IPS DF 4.7 (cell line): ENCODE measurements at regions not wholly inside any gene's neighbourhood (a gene's known extent, or its start where the extent isn't known, plus 50 kb on each side); places are given as distances from the start of the nearest gene placed in this dataset.

ENCODE experiments used
- DNase-seq: peaks from one replicate; pipeline ENCODE4 v3.0.0-alpha.2; 2013; ENCODE audit warnings: low spot score; ENCODE audit errors: extremely low read depth

- DNase-seq = no peak
Observed at GRCh38 chr6:142679907-142680700, 264.9 kb downstream of the HIVEP2 start.

DNA sequence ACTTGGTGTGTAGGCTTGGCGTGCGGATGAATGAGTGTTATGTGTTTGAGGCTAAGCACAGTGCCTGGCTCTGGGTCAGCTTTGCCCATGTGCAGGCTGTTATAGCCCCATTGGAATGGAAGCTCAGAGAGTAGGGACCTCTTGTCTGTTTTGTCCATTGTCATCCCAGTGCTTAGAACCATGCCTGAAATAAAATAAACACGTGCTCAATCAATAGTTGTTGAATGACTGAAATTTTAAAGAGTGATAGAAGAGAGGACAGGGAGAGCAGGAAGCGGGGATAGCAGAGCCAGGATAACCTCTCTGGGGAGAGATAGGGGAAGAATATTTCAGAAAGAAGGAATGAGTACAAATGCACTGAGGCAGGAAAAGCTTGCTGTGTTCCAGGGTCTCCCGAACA lies 263.9 kb downstream of the HIVEP2 start:
- DNase-seq = no peak

DNA sequence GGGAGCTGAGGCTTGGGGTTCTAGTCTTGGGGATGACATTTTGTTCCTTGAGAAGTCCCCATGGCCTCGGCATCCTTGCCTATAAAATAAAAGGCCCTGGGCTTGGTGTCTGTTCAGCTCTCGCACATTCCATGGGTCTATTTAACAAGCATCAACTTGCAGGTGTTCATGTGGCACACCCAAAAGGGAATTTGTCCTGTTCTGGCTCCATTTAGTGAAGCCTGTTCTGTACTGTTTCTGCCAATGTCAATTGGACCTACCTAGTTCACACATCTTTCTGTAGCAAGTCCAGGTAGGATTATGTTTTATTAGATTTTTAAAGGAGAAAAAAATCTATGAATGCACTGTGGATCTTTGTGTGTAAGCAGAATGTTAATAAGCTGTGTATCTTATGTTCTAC lies 262.0 kb downstream of the HIVEP2 start:
- no peak for DNase-seq

- DNase-seq = no peak
Observed at GRCh38 chr6:142683714-142684141, 261.2 kb downstream of the HIVEP2 start.

GRCh38 chr6:142684371-142684770 lies 260.6 kb downstream of the HIVEP2 start:
- no peak for DNase-seq

DNA sequence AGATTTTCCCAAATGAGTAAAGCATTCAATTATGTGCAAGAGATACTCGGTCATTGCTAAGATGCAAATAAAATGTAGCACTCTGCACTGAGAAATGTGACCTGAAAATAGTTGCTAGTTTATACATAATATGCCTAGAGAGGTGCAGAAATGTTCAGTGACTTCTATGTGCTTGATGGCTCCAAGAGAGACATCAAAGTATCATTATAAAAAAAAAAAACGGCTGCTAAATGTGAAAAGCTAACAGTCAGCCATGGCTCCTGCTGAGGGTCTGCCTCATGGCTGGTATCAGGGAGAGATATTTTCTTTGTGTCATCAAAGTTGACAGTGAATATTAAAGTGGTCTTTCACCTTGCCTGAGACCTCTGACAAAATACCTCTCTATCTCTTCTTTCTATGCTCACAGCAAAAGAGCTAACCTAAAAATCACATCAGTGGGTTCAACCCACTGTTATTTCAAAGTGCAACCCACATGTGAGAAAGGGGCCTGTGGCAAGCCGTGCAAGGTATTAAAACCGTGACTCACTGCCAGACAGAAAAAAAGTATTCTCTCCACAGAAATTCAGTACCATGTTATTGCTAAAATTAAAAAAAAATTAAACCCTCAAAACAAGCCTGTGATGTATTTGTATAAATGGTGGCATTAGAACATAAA lies 259.0 kb downstream of the HIVEP2 start:
- DNase-seq = no peak

- DNase-seq = no peak
Observed at GRCh38 chr6:142686507-142686887, 258.5 kb downstream of the HIVEP2 start.

DNA sequence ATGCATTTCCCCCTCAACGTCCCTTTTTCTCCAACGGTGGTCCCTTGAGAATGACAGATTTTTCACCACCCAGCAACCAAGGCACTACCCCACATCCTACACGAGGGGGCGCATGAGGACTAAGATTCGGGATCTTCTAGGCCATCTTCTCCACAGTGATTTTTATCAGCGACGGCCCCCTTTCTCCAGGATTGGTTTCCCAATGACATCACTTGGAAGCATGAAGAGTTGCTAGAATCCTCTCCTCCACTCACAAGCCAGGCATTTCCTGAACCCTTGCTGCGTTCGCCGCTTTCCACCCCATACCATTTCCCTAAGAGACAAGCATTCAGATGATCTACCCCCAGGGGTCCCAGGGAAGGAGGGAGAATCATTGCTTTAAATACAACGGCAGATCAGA lies 252.0 kb downstream of the HIVEP2 start:
- DNase-seq = peak; percentile 62

GRCh38 chr6:142693441-142693840 lies 251.5 kb downstream of the HIVEP2 start:
- no peak for DNase-seq

- DNase-seq = no peak
Observed at GRCh38 chr6:142694054-142694453, 250.9 kb downstream of the HIVEP2 start.

DNA sequence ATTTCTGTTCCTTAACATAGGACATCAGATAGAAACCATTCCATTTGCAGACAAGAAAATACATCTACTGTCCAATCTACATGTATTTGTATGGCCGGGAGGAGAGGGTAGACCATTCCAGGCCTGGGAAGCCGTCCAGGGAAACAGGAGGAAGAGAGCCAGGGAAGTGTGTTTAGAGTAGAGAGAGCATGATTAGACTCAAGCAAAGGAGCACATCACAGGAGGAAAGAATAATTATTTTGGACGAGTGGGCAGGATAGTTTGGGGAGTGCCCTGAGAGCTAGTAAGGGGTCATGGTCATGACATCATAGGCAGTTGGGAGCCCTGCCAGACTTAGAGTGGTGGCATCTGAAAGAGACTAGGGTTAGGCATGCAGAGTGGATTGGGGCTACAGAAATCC lies 250.0 kb downstream of the HIVEP2 start:
- DNase-seq = no peak

GRCh38 chr6:142696123-142697000 lies 248.6 kb downstream of the HIVEP2 start:
- DNase-seq = no peak

DNA sequence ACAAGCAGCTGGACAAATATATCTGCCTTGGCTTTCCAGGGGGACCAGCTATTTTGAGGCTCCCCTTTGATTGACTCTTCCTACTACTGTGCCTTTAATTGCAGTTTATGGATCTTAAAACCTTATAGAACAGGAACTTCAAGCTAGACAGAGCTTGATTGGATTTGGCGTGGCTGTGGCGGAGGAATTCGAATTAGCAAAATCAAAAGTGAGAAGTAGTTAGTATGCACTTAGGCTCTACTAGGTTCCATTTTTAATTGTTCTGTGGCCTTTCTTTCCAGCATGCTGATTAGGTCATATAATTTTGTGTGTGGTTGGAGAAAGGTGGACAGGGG lies 248.0 kb downstream of the HIVEP2 start:
- no peak for DNase-seq

DNA sequence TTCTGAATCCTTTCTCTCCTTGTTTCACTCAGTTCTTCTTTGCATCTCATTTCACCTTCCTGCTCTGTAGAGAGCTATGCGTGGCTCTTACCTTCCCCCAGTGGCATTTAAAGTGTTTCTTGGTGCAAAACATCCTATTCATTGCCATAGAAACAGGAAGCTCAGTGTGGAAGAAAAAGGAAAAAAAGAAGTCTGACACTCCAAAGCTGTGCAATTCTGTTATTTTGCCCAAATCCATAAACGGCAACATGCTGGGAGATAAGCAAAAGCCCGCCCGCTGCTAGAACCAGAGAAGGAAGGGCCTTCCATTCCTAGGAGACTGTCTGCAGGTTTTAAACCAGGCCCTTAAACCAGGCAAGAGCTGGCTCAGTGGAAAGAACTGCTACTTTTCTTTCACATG lies 247.1 kb downstream of the HIVEP2 start:
- no peak for DNase-seq

DNA sequence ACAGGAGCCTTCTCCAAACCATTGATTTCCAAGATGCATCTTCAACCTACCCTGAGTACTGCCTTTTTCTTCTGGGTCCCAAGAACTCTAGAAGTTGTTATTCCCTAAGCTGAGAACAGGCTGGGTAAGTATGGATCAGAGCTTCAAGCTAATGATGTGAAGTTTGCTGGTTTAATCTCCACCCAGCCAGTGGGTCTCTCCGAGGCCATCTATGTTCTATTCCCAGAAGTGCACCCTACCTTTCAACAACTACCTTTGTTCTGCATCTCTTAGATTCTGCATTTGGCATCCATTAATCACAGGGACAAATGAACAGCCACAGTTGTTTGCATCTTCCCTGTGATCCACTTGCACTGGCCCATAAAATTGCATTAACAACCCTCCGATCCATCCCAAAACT lies 246.2 kb downstream of the HIVEP2 start:
- DNase-seq = no peak

DNA sequence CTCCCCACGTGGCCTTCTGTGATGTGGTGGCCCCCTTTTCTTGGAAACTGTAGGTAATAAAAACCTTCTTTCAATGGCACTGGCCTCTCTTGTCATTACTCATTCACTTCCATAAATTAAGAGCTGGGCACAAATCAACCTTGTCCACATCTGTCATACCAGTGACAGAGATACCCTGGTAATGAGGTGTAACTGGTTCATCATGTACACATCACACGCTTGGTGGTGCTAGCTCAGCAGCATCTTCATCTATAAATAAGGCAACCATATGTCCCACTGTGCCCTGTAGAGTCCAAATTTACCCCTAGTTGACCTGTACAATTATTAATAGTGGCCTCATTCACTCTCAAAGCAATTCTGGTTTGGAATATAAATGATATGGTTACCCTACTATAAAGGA lies 245.6 kb downstream of the HIVEP2 start:
- DNase-seq = no peak

DNA sequence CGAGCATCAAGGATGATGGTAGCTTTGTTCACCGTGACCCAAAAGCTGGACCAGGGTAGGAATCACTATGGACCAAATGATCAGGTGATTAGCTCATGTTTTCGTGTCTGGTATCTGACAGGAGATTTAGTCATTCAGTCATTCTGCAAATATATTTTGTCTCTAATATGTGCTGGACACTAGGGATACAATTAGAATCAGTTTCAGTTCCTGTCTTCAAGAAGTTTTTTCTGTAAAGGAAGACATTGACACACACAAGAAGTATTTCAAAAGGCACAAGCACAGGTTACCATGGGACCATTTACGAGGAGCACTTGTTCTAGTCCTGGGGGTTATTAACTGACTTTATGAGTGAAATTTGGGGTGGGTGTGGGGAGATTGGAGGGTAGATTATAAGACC lies 244.9 kb downstream of the HIVEP2 start:
- DNase-seq = no peak

DNA sequence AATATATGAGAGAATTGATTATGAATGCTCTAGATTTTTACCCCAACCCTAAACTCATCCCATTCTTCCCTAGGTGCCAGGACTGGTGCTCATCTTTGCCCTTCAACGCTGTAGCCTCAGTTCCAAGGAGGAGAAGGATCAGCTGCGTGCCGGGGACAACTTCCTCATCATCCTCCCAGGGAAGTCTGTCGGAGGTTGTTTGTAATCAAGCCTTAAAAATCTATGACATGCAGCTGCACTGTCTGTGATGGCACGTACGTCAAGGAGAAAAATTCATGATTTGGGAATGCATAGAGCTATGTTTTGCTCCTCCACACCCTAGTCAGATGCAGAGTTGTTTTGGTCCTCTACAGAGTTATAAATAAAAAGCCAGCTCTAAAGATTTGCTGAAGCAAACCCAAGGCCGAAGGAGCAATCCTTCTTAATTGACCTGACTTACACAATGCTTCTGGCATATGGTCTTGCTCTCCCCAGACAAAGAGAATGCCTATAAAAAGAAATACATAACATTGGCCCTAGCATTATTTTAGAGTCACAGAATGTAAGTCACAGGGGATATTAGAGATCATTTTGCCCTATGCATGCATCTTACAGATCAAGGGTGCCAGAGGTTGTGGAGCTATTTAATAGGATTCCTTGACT lies 244.2 kb downstream of the HIVEP2 start:
- no peak for DNase-seq
